ENCODE measurements at regions not wholly inside any gene's neighbourhood (a gene's known extent, or its start where the extent isn't known, plus 50 kb on each side); places are given as distances from the start of the nearest gene placed in this dataset.

DNA sequence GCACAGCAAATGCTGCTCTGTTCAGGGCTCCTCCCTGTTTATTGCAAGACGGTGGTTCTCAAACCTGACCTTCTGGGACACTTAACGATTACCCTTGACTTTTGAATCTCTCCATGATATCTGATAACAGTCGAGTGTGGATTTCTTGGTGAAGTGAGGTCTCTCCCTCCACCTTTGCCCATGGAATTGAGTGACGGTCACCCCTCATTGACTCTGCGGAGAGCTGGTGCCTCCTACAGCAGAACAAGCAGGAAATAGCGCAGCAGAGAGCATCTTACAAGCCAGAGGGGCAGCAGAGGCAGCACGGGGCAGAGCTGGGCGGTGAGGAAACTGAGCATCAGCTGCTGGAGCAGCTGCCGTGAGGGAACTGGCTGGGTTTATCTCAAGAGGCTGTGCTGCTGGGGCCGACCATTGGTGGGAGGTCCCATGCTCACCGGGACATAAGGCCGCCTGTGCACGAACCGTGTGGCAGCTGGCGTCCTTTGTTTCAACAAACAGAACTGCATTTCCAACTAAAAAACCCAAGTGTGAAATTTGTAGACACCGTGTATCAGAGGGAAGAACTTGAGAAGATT, 189.8 kb downstream of the MTRR start:
- no peaks in the 10 kb centered on the region for H3K9me3 ChIP-seq (ENCODE audit: control insufficient read depth, insufficient read depth, low read length)
- H3K4me3 ChIP-seq (ENCODE audit: low read length): no peak overlapping the region
- Mint-ChIP-seq H3K4me1 (no peaks in the 10 kb centered on the region), H3K4me3 (no peak overlapping the region), H3K27me3 (ENCODE audit: low read depth in 2 of 2) (no peaks in the 10 kb centered on the region), H3K36me3 (no peaks in the 10 kb centered on the region), H3K27ac (no peak overlapping the region), H3K9me3 (peaks cover 5 to 6% of the 10 kb centered on the region in 2 donors)
- TF ChIP-seq, protein P1, sequence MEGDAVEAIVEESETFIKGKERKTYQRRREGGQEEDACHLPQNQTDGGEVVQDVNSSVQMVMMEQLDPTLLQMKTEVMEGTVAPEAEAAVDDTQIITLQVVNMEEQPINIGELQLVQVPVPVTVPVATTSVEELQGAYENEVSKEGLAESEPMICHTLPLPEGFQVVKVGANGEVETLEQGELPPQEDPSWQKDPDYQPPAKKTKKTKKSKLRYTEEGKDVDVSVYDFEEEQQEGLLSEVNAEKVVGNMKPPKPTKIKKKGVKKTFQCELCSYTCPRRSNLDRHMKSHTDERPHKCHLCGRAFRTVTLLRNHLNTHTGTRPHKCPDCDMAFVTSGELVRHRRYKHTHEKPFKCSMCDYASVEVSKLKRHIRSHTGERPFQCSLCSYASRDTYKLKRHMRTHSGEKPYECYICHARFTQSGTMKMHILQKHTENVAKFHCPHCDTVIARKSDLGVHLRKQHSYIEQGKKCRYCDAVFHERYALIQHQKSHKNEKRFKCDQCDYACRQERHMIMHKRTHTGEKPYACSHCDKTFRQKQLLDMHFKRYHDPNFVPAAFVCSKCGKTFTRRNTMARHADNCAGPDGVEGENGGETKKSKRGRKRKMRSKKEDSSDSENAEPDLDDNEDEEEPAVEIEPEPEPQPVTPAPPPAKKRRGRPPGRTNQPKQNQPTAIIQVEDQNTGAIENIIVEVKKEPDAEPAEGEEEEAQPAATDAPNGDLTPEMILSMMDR (IDR thresholded peaks at IDR 0.05): no peak
- intact Hi-C loops (cut with micrococcal nuclease): no loop called here
- no peaks in the 10 kb centered on the region for H3K4me1 ChIP-seq (ENCODE audit: control insufficient read depth, insufficient read depth, low read length)
- no peaks in the 10 kb centered on the region for H3K27me3 ChIP-seq (ENCODE audit: control insufficient read depth, insufficient read depth, low read length)
- no peaks in the 10 kb centered on the region for H3K36me3 ChIP-seq (ENCODE audit: control insufficient read depth, insufficient read depth, low read length)
- no peak for DNase-seq
- WGBS (ENCODE audit: insufficient coverage): 86% methylated on average over 16 of the region's 16 CpGs
- H3K27ac ChIP-seq (ENCODE audit: low read length): no peak overlapping the region
- no peak for ATAC-seq

DNA sequence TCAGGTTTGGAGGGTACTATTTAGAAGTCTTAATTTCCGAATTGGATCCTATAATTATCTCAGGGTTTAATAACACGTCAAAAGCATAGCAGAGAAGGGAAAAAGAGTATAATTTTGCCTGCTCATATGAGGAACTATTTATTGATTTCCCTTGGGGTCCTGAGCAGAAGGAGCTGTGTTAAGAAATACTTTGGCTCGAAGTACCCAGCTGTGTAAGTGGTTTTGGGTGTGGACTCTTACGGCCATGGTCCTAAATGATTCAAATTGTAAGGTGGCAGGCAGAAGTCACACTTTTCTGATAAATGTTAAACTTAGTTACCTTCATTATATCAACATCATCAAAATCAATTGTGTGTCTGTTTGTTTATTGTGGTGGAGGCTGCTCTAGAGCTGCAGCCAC, 190.4 kb downstream of the MTRR start:
- Mint-ChIP-seq H3K9me3 (peaks cover 7 to 9% of the 10 kb centered on the region in 2 donors), H3K4me3 (no peak overlapping the region), H3K27ac (no peak overlapping the region), H3K36me3 (no peaks in the 10 kb centered on the region), H3K27me3 (ENCODE audit: low read depth in 2 of 2) (no peaks in the 10 kb centered on the region), H3K4me1 (no peaks in the 10 kb centered on the region)
- no peaks in the 10 kb centered on the region for H3K4me1 ChIP-seq (ENCODE audit: control insufficient read depth, insufficient read depth, low read length)
- H3K27ac ChIP-seq (ENCODE audit: low read length): no peak overlapping the region
- H3K4me3 ChIP-seq (ENCODE audit: low read length): no peak overlapping the region
- 90% methylated on average over 4 of the region's 4 CpGs for WGBS (ENCODE audit: insufficient coverage)
- no peaks in the 10 kb centered on the region for H3K9me3 ChIP-seq (ENCODE audit: control insufficient read depth, insufficient read depth, low read length)
- H3K36me3 ChIP-seq (ENCODE audit: control insufficient read depth, insufficient read depth, low read length): no peaks in the 10 kb centered on the region
- DNase-seq (no peak), ATAC-seq (no peak)
- TF ChIP-seq, protein P1 (IDR thresholded peaks at IDR 0.05): no peak
- no peaks in the 10 kb centered on the region for H3K27me3 ChIP-seq (ENCODE audit: control insufficient read depth, insufficient read depth, low read length)
- intact Hi-C loops (cut with micrococcal nuclease): no loop called here

DNA sequence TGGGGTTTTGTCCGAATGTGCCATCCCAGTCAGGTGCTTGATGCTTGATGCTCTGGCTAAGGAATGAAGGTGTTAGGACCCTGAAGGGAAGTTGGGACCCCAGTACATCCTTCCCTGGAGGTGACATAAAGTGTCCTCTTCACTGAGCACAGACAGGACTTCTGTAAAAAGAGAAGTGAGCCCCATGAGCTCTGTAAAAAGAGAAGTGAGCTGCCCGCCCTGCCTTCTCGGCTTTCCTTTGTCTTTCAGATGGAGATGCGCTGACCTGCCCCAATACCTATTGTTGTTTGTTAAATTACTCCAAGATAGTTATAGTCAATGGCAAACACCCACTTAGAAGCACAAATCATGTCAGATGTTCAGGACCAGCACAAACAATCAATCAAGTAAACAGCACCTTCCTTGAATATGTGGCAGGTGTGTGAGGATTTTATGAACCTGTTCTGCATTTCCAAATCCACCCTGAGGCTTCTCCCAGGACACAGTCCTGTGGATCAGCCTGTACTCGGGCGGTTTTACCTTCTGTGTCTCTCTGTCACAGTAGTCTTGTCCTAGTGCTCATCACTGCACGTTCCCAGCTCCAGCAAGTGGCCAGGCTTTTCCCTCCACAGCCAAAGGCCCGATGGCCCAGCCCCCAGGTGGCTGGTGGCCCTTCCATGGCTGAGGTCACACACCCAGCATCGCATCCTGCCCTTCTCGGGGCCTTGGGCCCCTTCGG, 191.4 kb downstream of the MTRR start:
- 45% methylated on average over 11 of the region's 11 CpGs for WGBS (ENCODE audit: insufficient coverage)
- H3K27me3 ChIP-seq (ENCODE audit: control insufficient read depth, insufficient read depth, low read length): no peaks in the 10 kb centered on the region
- no peak overlapping the region for H3K27ac ChIP-seq (ENCODE audit: low read length)
- no peaks in the 10 kb centered on the region for H3K36me3 ChIP-seq (ENCODE audit: control insufficient read depth, insufficient read depth, low read length)
- no peaks in the 10 kb centered on the region for H3K9me3 ChIP-seq (ENCODE audit: control insufficient read depth, insufficient read depth, low read length)
- no peak for DNase-seq
- Mint-ChIP-seq H3K36me3 (no peaks in the 10 kb centered on the region), H3K27me3 (ENCODE audit: low read depth in 2 of 2) (no peaks in the 10 kb centered on the region), H3K4me3 (no peak overlapping the region), H3K27ac (no peak overlapping the region), H3K4me1 (no peaks in the 10 kb centered on the region), H3K9me3 (peaks cover 7 to 9% of the 10 kb centered on the region in 2 donors)
- H3K4me3 ChIP-seq (ENCODE audit: low read length): no peak overlapping the region
- TF ChIP-seq, protein P1 (IDR thresholded peaks at IDR 0.05): no peak
- no peaks in the 10 kb centered on the region for H3K4me1 ChIP-seq (ENCODE audit: control insufficient read depth, insufficient read depth, low read length)
- intact Hi-C loops (cut with micrococcal nuclease): no loop called here
- ATAC-seq: no peak

All from natural killer cell (primary cell).